HUES6 (cell line): ENCODE measurements at regions not wholly inside any gene's neighbourhood (a gene's known extent, or its start where the extent isn't known, plus 50 kb on each side); places are given as distances from the start of the nearest gene placed in this dataset.

ENCODE experiments used
- H3K27ac ChIP-seq: 2 replicates; pipeline ENCODE4 v1.7.0; 2013; ENCODE audit warnings: low read depth, mild to moderate bottlenecking, low read length, inconsistent platforms
- H3K27me3 ChIP-seq: 2 replicates; pipeline ENCODE4 v1.6.1; 2013; ENCODE audit warnings: low read length; ENCODE audit not compliant: control insufficient read depth, insufficient read depth
- H3K36me3 ChIP-seq: 2 replicates; pipeline ENCODE4 v1.6.1; 2013; ENCODE audit warnings: low read length; ENCODE audit not compliant: control insufficient read depth, insufficient read depth
- H3K4me1 ChIP-seq: 2 replicates; pipeline ENCODE4 v1.6.1; 2013; ENCODE audit warnings: low read length; ENCODE audit not compliant: control insufficient read depth, insufficient read depth
- H3K4me3 ChIP-seq: 2 replicates; pipeline ENCODE4 v1.5.1; 2013; ENCODE audit warnings: low read depth, low read length
- H3K9ac ChIP-seq: one replicate; pipeline ENCODE4 v1.6.1; 2013; ENCODE audit warnings: mild to moderate bottlenecking, low read length
- H3K9me3 ChIP-seq: 2 replicates; pipeline ENCODE4 v1.6.1; 2013; ENCODE audit warnings: low read depth, low read length; ENCODE audit not compliant: control insufficient read depth, insufficient read depth

- no peak overlapping the region for H3K9ac ChIP-seq
- no peaks in the 10 kb centered on the region for H3K27me3 ChIP-seq
- H3K27ac ChIP-seq = no peak overlapping the region
- H3K4me3 ChIP-seq = no peak overlapping the region
- peaks cover 10% of the 10 kb centered on the region; the same call in 1 of the 2 replicates for H3K9me3 ChIP-seq
- H3K36me3 ChIP-seq = no peaks in the 10 kb centered on the region
- no peaks in the 10 kb centered on the region for H3K4me1 ChIP-seq
Observed at GRCh38 chr5:18219241-18219640, 585.0 kb downstream of the TAF11L14 start.

DNA sequence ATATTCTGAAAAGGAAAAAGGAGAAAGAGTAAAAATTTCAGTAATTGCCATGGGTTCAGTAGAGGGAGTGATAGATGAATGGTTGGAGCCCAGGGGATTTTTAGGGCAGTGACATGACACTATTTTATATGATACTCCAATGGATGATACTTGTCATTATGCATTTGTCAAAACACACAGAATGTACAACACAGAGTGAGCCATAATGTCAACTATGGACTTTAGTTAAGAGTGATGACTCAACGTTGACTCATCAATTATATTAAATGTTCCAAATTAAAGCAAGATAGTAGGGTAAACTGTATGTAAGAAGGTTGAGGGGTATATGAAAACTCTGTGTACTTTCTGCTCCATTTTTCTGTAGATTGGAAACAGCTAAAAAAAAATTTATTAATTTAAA, 586.4 kb downstream of the TAF11L14 start:
- Histone ChIP-seq H3K9ac (no peak overlapping the region), H3K36me3 (no peaks in the 10 kb centered on the region), H3K4me3 (no peak overlapping the region), H3K27ac (no peak overlapping the region), H3K9me3 (peaks cover 7% of the 10 kb centered on the region; the same call in 1 of the 2 replicates), H3K27me3 (no peaks in the 10 kb centered on the region), H3K4me1 (no peaks in the 10 kb centered on the region)

- no peak overlapping the region for H3K27ac ChIP-seq
- H3K36me3 ChIP-seq = no peaks in the 10 kb centered on the region
- H3K9ac ChIP-seq = no peak overlapping the region
- no peaks in the 10 kb centered on the region for H3K27me3 ChIP-seq
- H3K9me3 ChIP-seq = no peaks in the 10 kb centered on the region
- no peaks in the 10 kb centered on the region for H3K4me1 ChIP-seq
- no peak overlapping the region for H3K4me3 ChIP-seq
Observed at GRCh38 chr5:18236386-18236785, 602.1 kb downstream of the TAF11L14 start.

DNA sequence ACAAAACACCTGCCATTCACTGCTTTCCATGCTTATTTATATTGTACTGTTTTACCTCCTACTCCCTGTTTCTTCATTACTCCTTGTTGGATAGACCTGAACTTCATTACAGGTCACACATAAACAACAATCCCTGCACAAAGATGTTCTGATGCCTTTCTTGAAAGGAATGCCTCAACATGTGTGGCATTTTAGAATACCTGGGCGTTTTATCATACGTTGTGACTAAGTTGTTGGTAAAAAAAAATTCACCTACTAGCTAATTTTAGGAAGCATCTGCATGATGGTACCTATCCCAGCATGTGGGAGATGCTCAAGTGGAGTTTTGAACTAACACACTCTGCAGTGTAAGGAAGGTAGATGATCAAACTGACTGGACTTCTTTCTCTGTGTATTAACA, 604.1 kb downstream of the TAF11L14 start:
- no peak overlapping the region for H3K9ac ChIP-seq
- no peaks in the 10 kb centered on the region for H3K4me1 ChIP-seq
- H3K27me3 ChIP-seq = no peaks in the 10 kb centered on the region
- H3K36me3 ChIP-seq = no peaks in the 10 kb centered on the region
- H3K9me3 ChIP-seq = no peaks in the 10 kb centered on the region
- no peak overlapping the region for H3K27ac ChIP-seq
- H3K4me3 ChIP-seq = no peak overlapping the region

DNA sequence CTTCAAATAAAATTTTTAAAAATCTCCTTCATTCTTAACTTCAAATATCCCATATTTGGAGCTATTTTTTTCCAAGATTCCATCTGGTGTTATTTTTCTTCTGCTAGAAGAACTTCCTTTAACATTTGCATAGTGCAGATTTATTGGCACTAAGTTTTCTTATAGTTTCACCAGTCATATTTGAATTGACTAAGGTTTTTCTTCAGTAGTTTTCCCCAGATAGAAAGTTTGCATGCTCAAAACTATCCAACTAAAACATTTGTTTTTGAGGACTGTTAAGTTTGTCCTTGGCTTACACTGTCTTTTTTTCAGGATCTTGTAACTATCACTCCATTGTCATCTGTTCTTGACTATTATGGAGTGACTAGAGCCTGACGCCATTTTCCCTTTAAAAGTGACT, 606.7 kb downstream of the TAF11L14 start:
- no peaks in the 10 kb centered on the region for H3K36me3 ChIP-seq
- H3K27ac ChIP-seq = no peak overlapping the region
- H3K9me3 ChIP-seq = peaks cover 4% of the 10 kb centered on the region; the same call in 1 of the 2 replicates
- no peak overlapping the region for H3K9ac ChIP-seq
- no peaks in the 10 kb centered on the region for H3K27me3 ChIP-seq
- no peaks in the 10 kb centered on the region for H3K4me1 ChIP-seq
- H3K4me3 ChIP-seq = no peak overlapping the region

- Histone ChIP-seq H3K9me3 (peaks cover 11% of the 10 kb centered on the region), H3K4me1 (no peaks in the 10 kb centered on the region), H3K27ac (no peak overlapping the region), H3K4me3 (no peak overlapping the region), H3K27me3 (no peaks in the 10 kb centered on the region), H3K9ac (no peak overlapping the region), H3K36me3 (no peaks in the 10 kb centered on the region)
Observed at GRCh38 chr5:18243846-18244245, 609.6 kb downstream of the TAF11L14 start.

DNA sequence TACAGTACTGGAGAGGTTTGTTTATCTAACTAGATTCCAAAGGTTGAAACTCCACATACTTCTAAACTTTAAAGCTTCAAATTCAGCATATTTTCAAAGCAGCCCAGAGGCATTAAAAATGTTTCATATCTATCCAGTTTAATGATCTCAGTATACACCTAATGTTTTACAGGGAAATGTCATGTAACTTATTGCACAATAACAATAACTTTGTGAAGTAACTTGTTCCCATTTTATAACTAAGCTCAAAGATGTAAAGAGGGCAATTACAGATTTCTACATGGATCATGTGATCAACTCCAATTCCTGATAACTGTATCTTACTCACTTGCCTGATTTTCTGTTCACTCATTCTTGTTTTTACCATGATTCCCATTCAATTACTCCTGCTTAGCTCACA, 610.0 kb downstream of the TAF11L14 start:
- no peak overlapping the region for H3K9ac ChIP-seq
- no peaks in the 10 kb centered on the region for H3K4me1 ChIP-seq
- no peaks in the 10 kb centered on the region for H3K27me3 ChIP-seq
- no peak overlapping the region for H3K4me3 ChIP-seq
- H3K36me3 ChIP-seq = no peaks in the 10 kb centered on the region
- no peak overlapping the region for H3K27ac ChIP-seq
- peaks cover 11% of the 10 kb centered on the region for H3K9me3 ChIP-seq

DNA sequence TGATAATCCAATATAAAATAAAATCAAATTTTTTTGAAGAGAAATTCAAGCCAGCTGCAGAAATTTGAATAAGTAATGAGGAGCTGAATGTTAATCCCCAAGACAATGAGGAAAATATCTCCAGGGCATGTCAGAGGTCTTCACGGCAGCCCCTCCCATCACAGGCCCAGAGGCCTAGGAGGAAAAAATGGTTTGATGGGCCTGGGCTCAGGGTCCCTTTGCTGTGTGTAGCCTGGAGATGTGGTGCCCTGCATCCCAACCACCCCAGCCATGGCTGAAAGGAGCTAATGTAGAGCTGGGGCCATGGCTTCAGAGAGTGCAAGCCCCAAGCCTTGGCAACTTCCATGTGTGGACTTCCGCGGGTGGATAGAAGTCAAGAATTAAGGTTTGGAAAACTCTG, 618.3 kb downstream of the TAF11L14 start:
- Histone ChIP-seq H3K27ac (no peak overlapping the region), H3K4me1 (no peaks in the 10 kb centered on the region), H3K27me3 (no peaks in the 10 kb centered on the region), H3K9me3 (peaks cover 31% of the 10 kb centered on the region), H3K4me3 (no peak overlapping the region), H3K9ac (no peak overlapping the region), H3K36me3 (no peaks in the 10 kb centered on the region)

- no peak overlapping the region for H3K27ac ChIP-seq
- H3K4me1 ChIP-seq = no peaks in the 10 kb centered on the region
- no peaks in the 10 kb centered on the region for H3K9me3 ChIP-seq
- H3K9ac ChIP-seq = no peak overlapping the region
- no peak overlapping the region for H3K4me3 ChIP-seq
- H3K27me3 ChIP-seq = no peaks in the 10 kb centered on the region
- H3K36me3 ChIP-seq = no peaks in the 10 kb centered on the region
Observed at GRCh38 chr5:18264126-18264882, 630.0 kb downstream of the TAF11L14 start.

- H3K27me3 ChIP-seq = no peaks in the 10 kb centered on the region
- H3K9me3 ChIP-seq = no peaks in the 10 kb centered on the region
- no peaks in the 10 kb centered on the region for H3K36me3 ChIP-seq
- H3K27ac ChIP-seq = no peak overlapping the region
- H3K9ac ChIP-seq = no peak overlapping the region
- H3K4me3 ChIP-seq = no peak overlapping the region
- H3K4me1 ChIP-seq = no peaks in the 10 kb centered on the region
Observed at GRCh38 chr5:18270635-18271338, 636.5 kb downstream of the TAF11L14 start.

- no peak overlapping the region for H3K27ac ChIP-seq
- H3K9me3 ChIP-seq = no peaks in the 10 kb centered on the region
- H3K36me3 ChIP-seq = no peaks in the 10 kb centered on the region
- H3K4me3 ChIP-seq = no peak overlapping the region
- no peaks in the 10 kb centered on the region for H3K4me1 ChIP-seq
- no peaks in the 10 kb centered on the region for H3K27me3 ChIP-seq
- H3K9ac ChIP-seq = no peak overlapping the region
Observed at GRCh38 chr5:18276939-18277338, 642.7 kb downstream of the TAF11L14 start.
